A204.1 (cell line): ENCODE measurements at regions not wholly inside any gene's neighbourhood (a gene's known extent, or its start where the extent isn't known, plus 50 kb on each side); places are given as distances from the start of the nearest gene placed in this dataset.
"Not testable (repeated sequence)": the region's sequence is repeated elsewhere in the genome, so short reads cannot be mapped to it uniquely, and the experiment has no call there.

Source experiments
- FAIRE-seq: peaks from 2 replicates; lab custom pipeline; 2012; peaks lifted over from hg19 to GRCh38; lab: Jason Lieb, UNC

DNA sequence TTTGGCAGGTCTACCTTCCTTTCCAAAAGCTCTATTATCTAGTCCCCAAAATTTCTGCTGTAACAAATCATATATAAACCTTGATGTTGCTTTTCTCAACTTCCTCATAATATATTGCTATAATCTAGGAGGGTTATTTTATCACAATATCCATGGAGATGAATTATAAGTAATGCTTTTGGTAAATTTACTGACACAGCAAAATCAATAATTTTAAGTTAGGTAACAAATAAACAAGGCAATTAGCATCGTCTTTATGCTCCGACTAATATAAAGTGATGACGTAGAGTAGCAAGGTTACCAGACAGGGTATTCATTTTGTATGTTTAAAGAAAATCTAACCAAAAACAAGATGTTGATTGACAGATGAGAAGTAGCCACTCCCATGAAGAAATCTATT lies 132.3 kb upstream of the ST8SIA4 start:
- FAIRE-seq, result no peak

DNA sequence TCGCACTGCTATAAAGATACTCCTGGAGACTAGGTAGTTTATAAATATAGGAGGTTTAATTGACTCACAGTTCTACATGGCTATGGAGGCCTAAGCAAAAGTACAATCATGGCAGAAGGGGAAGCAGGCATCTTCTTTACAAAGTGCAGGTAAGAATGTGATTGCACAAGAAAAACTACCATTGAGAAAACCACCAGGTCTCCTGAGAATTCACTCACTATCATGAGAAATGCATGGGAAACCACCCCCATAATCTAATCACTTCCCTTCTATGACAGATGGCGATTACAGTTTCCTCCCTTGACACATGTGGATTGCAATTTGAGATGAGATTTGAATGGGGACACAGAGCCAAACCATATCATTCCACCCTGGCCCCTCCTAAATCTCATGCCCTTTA lies 121.2 kb upstream of the ST8SIA4 start:
- FAIRE-seq, result no peak

DNA sequence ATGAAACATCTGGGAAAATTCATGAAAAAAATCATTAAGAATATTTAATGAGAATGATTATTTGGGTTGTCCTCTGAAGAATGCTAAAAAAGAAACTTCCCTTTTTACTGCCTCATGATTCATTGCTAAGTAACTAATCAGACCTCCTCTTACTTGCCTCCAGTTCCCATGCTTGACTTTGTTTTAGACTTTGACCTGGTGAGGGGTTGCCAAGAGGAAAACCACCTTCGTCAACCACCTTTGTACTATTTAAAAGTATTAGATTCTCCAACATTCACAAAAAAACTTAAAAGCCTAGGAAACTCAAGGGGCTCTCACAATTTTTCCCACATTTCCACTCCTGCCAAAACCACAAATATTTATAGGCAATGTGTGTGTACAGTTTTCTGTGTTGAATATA lies 115.2 kb upstream of the ST8SIA4 start:
- no peak for FAIRE-seq

DNA sequence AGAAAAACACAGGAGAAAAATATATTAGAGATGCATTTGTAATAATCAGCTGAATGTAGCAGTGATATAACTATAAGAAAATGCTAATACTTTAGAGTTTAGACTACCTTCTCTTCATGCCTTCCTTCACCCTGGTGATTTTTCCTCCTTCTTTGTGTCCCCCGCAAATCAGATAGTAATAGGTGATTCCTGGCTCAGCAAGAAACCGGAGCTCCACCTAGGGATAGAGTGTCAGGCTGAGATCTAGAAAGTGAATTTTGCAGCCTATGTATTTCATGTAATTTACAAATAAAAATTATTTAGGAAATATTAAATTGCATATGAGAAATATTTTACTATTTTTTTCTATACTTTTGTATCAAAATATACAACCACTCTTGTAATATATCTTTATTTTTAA lies 109.8 kb upstream of the ST8SIA4 start:
- no peak for FAIRE-seq

DNA sequence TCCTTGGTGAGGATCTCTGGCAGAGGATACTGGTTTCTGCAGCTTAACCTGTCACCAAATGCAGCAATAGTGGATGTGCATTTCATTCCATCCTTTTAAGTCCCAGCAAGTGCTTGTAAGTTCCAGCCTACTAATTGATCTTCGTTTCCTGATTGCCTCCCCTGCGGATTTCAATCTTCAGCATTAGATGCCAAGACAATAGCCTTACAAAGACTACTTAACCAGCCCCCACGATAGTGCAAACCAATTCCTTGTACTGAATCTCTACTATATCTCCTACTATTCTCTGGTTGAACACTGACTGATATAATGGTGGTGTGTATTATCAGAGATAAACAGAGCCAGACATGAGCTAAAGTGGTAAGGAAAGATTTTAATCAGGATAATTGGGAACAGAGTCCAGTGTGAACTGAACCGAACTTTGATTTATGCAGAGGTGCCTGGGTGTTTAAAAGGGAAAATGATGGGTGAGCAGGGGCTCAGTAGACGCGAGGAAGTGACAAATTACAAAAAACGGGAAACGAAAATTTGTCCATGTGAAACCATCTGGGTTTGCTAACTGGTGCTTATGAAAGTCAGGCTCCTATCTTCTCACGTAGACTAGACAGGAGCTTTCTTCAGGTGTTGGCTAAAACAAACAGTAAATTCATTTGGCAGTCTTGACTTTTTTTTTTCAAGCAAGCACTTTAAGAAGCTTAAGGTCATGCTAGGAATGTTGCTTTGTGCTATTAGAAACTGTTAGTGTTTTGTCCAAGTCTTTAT lies 106.9 kb upstream of the ST8SIA4 start:
- no peak for FAIRE-seq

DNA sequence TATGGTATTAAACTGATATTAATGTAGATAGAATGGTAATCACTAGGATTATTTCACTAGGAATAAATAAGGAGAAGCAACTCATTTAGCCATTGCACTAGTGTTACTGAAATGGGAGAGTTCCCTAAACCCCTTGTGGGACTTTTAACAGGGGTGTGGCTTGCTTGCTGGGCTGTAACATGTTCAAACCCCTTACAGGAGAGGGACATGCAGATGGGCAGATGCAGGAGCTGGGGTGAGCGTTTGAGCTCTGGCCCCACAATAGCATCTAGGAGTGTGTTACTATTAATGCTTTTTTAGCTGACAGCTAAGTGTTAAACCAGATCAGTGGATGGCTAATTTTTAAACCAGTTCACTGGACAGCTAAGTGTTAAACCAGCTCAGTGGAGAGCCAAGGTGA lies 89.3 kb upstream of the ST8SIA4 start:
- FAIRE-seq, result no peak

DNA sequence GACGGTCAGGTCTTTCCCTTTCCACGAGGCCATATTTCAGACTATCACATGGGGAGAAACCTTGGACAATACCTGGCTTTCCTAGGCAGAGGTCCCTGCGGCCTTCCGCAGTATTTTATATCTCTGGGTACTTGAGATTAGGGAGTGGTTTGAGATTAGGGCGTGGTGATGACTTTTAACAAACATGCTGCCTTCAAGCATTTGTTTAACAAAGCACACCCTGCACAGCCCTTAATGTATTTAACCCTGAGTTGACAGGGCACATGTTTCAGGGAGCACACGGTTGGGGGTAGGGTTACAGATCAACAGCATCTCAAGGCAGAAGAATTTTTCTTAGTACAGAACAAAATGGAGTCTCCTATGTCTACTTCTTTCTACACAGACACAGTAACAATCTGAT lies 80.5 kb upstream of the ST8SIA4 start:
- FAIRE-seq, result not testable (repeated sequence)

DNA sequence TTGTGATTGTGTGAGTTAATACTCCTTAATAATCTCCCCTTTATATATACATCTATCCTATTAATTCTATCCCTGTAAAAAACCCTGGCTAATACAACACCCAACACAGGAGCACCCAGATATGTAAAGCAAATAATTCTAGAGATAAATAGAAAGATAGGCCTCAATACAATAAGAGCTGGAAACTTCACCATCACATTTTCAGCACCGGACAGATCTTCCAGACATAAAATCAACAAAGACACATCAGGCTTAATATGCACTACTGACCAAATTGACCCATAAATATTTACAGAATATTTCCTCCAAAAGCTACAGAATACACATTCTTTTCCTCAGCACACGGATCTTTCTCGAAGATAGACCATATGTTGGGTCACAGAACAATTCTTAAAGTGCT lies 71.0 kb upstream of the ST8SIA4 start:
- no peak for FAIRE-seq

DNA sequence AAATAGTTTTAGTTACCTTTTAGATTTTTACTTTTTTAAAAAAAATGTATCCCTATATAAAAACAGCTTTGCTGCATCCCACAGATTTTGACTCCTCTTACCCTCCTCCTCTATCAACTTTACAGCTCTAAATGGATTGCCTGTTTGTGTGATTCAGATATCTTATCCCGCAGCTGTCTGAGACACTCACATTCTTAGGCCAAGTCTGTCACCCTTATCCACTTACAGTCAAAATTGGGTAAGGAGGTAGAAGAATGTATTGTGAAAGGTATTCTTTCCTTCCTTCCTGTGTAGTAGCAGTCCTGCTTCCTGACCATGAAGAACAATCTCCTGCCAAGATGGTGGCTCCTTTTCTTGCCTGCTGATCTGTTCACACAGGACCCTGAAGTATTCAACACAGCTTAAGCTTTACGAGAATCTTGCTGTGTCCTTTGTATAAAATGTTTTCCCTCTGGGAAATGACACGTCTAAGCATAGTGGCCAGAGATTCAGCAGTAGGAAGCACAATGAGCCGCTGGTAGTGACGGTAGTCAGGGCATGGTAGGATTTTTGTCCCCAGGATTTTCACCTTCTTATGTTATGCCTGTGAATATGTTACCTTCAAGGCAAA lies 67.7 kb upstream of the ST8SIA4 start:
- FAIRE-seq, result no peak

DNA sequence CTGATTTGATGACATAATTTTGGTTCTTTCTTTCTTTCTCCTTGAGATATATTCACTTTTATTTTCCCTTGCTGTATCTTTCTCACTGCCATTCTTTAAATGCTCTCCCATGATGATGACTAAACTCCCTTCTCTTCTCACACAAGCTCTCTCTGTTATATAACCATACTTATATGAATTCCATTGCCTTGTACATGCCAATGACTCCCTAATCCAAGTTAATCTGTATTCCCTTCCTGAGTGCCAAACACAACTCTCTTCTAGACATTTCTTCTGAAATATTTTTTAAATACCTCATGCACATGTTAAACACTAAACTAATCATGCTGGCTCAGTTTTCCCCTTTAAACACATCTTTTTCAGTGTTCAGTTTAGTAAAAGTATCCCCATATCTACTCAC lies 62.2 kb upstream of the ST8SIA4 start:
- FAIRE-seq, result no peak
